B cell (primary cell): ENCODE measurements at regions not wholly inside any gene's neighbourhood (a gene's known extent, or its start where the extent isn't known, plus 50 kb on each side); places are given as distances from the start of the nearest gene placed in this dataset.

Source experiments
- ATAC-seq: fragments of 200-7000 bp; cut with Tn5 transposase; one replicate; pipeline ENCODE4 v1.10.0; 2021; ENCODE audit warnings: low read depth, mild to moderate bottlenecking, moderate number of reproducible peaks, moderate library complexity
- CTCF ChIA-PET: fragments of 350-600 bp; sonication (Branson Sonifier 250); formaldehyde crosslinking; loops from one replicate; lab custom pipeline; 2021; ENCODE audit warnings: antibody characterized with exemption, inconsistent platforms; lab: Charles Lee
- POLR2A ChIA-PET: fragments of 350-600 bp; sonication (Branson Sonifier 250); formaldehyde crosslinking; loops from one replicate; lab custom pipeline; 2021; ENCODE audit warnings: antibody characterized with exemption; lab: Charles Lee
- DNase-seq: peaks from one replicate; pipeline ENCODE4 v3.0.0; 2013
- H2AFZ ChIP-seq: 2 replicates; pipeline ENCODE4 v1.6.1; 2012; ENCODE audit warnings: mild to moderate bottlenecking, low read depth, low read length; ENCODE audit not compliant: insufficient read depth, poor library complexity, severe bottlenecking
- H3K27ac ChIP-seq, 2 donors: 1 replicate in 1 of 2; 2 replicates in 1 of 2; pipeline ENCODE4 v1.5.1; 2012 to 2013; ENCODE audit warnings: low read length in 2 of 2, mild to moderate bottlenecking in 2 of 2, moderate library complexity in 1 of 2
- H3K27me3 ChIP-seq, 4 experiments: fragments of 200-600 bp in 1 of 4; sonication (generic) in 1 of 4; replicated peaks in 1 of 4; 1 replicate in 2 of 4; 2 replicates in 2 of 4; pipeline versions ENCODE4 v1.6.1 to v1.7.0; 2013 to 2016; ENCODE audit warnings: low read length in 3 of 4, mild to moderate bottlenecking in 2 of 4, mixed read lengths in 1 of 4, moderate library complexity in 1 of 4; ENCODE audit not compliant: insufficient read depth in 4 of 4, control insufficient read depth in 3 of 4; ENCODE audit errors: control extremely low read depth in 1 of 4
- H3K36me3 ChIP-seq, 2 experiments: replicated peaks in 1 of 2; 1 replicate in 1 of 2; 2 replicates in 1 of 2; pipeline versions ENCODE4 v1.6.1 to v1.7.1; 2013; ENCODE audit warnings: low read length in 1 of 2; ENCODE audit not compliant: insufficient read depth in 2 of 2, control insufficient read depth in 1 of 2; ENCODE audit errors: control extremely low read depth in 1 of 2, extremely low read depth in 1 of 2
- H3K4me1 ChIP-seq, 2 donors: fragments of 200-600 bp in 1 of 2; sonication (generic) in 1 of 2; 1 replicate in 1 of 2; 2 replicates in 1 of 2; pipeline versions ENCODE4 v1.5.1 to v1.6.1; 2013 to 2017; ENCODE audit warnings: low read length in 2 of 2; ENCODE audit not compliant: control insufficient read depth in 2 of 2, insufficient read depth in 2 of 2
- H3K4me2 ChIP-seq: replicated peaks from 2 replicates; pipeline ENCODE3; 2012; ENCODE audit warnings: mild to moderate bottlenecking, low read depth, low read length; ENCODE audit not compliant: poor library complexity, severe bottlenecking
- H3K4me3 ChIP-seq, 5 experiments: fragments of 200-600 bp in 1 of 5; sonication (generic) in 1 of 5; 1 replicate in 3 of 5; 2 replicates in 2 of 5; pipeline versions ENCODE4 v1.5.1 to v1.7.0; 2011 to 2016; ENCODE audit warnings: low read length in 4 of 5, mild to moderate bottlenecking in 4 of 5, low read depth in 2 of 5, control low read depth in 1 of 5, moderate library complexity in 1 of 5; ENCODE audit not compliant: insufficient read depth in 1 of 5; ENCODE audit errors: control extremely low read depth in 1 of 5, extremely low read depth in 1 of 5
- H3K79me2 ChIP-seq: fragments of 200-600 bp; sonication (generic); one replicate; pipeline ENCODE4 v1.6.0; 2016; ENCODE audit warnings: low read length; ENCODE audit not compliant: control insufficient read depth, insufficient read depth
- H3K9ac ChIP-seq: fragments of 200-600 bp; sonication (generic); 2 replicates; pipeline ENCODE4 v1.6.1; 2017; ENCODE audit warnings: mild to moderate bottlenecking, low read length, moderate library complexity
- H3K9me3 ChIP-seq, 3 donors: one replicate each; pipeline versions ENCODE4 v1.6.1 to v1.7.1; 2013; ENCODE audit warnings: low read length in 2 of 3; ENCODE audit not compliant: control insufficient read depth in 2 of 3, insufficient read depth in 1 of 3; ENCODE audit errors: control extremely low read depth in 1 of 3
- H4K20me1 ChIP-seq: 2 replicates; pipeline ENCODE4 v1.6.0; 2012; ENCODE audit warnings: mild to moderate bottlenecking, low read length; ENCODE audit not compliant: insufficient read depth, control insufficient read depth, poor library complexity, severe bottlenecking
- H3K27ac Mint-ChIP-seq: one replicate; pipeline ENCODE4 v1.8.0; 2021; ENCODE audit warnings: mixed read lengths
- H3K27me3 Mint-ChIP-seq: one replicate; pipeline ENCODE4 v1.8.0; 2021; ENCODE audit warnings: mixed read lengths
- H3K4me1 Mint-ChIP-seq: one replicate; pipeline ENCODE4 v1.8.0; 2021; ENCODE audit warnings: mixed read lengths
- H3K4me3 Mint-ChIP-seq: one replicate; pipeline ENCODE4 v1.8.0; 2021; ENCODE audit warnings: mixed read lengths
- H3K9me3 Mint-ChIP-seq: one replicate; pipeline ENCODE4 v1.8.0; 2022; ENCODE audit warnings: mixed read lengths; ENCODE audit not compliant: insufficient read depth
- EZH2 ChIP-seq: IDR thresholded peaks from 2 replicates; pipeline ENCODE4 v1.6.1; 2012; ENCODE audit warnings: borderline replicate concordance, low read depth, mild to moderate bottlenecking, moderate library complexity, low read length; ENCODE audit not compliant: insufficient read depth, poor library complexity, severe bottlenecking
- WGBS: methylation state at CpG from one replicate; pipeline ENCODE4 v1.1.5; 2013; ENCODE audit warnings: missing lambda C conversion rate; ENCODE audit not compliant: insufficient coverage; 5-methylcytosine and 5-hydroxymethylcytosine counted together
- intact Hi-C: fragments of 100-400 bp; cut with micrococcal nuclease; formaldehyde crosslinking; loops from one replicate; pipeline ENCODE4 v1.10.0; 2022
- TF ChIP-seq, protein P1 (sequence below): fragments of 200-600 bp; IDR thresholded peaks from one replicate; pipeline ENCODE4 v1.8.0; 2022; ENCODE audit warnings: antibody characterized with exemption, mild to moderate bottlenecking

DNA sequence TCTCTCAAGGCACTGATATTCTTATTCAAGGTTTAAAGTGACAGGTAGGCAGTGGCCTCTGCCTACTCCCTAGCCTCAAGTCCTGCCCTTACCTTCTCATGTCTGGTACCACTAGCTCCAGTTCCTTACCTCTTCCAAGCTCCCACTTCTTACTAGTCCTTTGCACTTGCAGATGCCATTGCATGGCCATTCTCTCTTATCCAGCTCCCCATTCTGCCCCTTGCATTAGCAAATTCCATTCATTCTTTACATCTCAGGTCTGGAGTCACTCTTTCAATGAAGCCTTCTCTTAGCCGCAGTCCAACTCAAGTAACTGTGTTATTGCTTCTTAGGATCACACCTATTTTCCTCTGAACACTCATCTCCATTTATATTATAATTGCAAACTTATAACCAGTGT, 807.1 kb downstream of the EDEM1 start:
- ATAC-seq (no peak), DNase-seq (no peak)
- H3K4me1 ChIP-seq: no peaks in the 10 kb centered on the region
- H3K4me3 ChIP-seq: no peak overlapping the region
- H3K9me3 ChIP-seq: peaks cover 0 to 1% (median 0%) of the 10 kb centered on the region in 3 donors
- intact Hi-C loops: no loop called here
- no peak overlapping the region for H3K27ac ChIP-seq
- no CpG with 5 or more reads among the region's 1 CpG for WGBS
- no peak overlapping the region for H3K9ac ChIP-seq
- no peak overlapping the region for H3K4me2 ChIP-seq
- Mint-ChIP-seq H3K9me3 (peaks cover 4% of the 10 kb centered on the region), H3K4me3 (no peak overlapping the region), H3K27ac (no peak overlapping the region), H3K4me1 (no peaks in the 10 kb centered on the region), H3K27me3 (no peaks in the 10 kb centered on the region)
- TF ChIP-seq, protein P1, sequence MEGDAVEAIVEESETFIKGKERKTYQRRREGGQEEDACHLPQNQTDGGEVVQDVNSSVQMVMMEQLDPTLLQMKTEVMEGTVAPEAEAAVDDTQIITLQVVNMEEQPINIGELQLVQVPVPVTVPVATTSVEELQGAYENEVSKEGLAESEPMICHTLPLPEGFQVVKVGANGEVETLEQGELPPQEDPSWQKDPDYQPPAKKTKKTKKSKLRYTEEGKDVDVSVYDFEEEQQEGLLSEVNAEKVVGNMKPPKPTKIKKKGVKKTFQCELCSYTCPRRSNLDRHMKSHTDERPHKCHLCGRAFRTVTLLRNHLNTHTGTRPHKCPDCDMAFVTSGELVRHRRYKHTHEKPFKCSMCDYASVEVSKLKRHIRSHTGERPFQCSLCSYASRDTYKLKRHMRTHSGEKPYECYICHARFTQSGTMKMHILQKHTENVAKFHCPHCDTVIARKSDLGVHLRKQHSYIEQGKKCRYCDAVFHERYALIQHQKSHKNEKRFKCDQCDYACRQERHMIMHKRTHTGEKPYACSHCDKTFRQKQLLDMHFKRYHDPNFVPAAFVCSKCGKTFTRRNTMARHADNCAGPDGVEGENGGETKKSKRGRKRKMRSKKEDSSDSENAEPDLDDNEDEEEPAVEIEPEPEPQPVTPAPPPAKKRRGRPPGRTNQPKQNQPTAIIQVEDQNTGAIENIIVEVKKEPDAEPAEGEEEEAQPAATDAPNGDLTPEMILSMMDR: no peak
- no peak for TF ChIP-seq EZH2
- no peaks in the 10 kb centered on the region for H3K79me2 ChIP-seq
- POLR2A ChIA-PET: no interaction called here
- no peaks in the 10 kb centered on the region for H4K20me1 ChIP-seq
- H2AFZ ChIP-seq: no peak overlapping the region
- CTCF ChIA-PET: no interaction called here
- H3K27me3 ChIP-seq: no peaks in the 10 kb centered on the region
- no peaks in the 10 kb centered on the region for H3K36me3 ChIP-seq

DNA sequence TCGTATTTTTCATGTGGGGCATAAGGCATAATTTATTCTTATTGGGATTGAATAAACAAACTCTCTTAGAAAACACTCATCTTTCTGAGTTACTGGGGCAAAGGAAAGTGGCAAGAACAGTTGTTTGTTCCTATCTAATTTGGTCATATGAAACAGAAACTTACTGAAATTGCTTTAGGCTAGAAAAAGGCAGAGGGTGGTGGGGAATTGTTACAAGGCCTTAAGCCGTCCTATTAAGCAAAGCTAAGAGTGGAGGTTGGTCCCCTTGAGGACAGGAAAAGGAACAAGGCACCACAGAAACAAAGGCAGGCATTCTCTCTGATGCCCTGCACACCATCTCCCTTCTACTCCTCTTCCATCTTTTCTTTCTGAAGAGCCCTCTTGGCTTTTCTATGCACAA, 830.9 kb downstream of the EDEM1 start:
- Mint-ChIP-seq H3K4me1 (no peaks in the 10 kb centered on the region), H3K4me3 (no peak overlapping the region), H3K9me3 (peaks cover 6% of the 10 kb centered on the region), H3K27me3 (no peaks in the 10 kb centered on the region), H3K27ac (no peak overlapping the region)
- Histone ChIP-seq H3K9me3 (peaks cover 0 to 4% (median 0%) of the 10 kb centered on the region in 3 donors), H2AFZ (no peak overlapping the region), H4K20me1 (no peaks in the 10 kb centered on the region), H3K27ac (no peak overlapping the region), H3K4me3 (no peak overlapping the region), H3K79me2 (no peaks in the 10 kb centered on the region), H3K9ac (no peak overlapping the region), H3K36me3 (no peaks in the 10 kb centered on the region), H3K4me2 (no peak overlapping the region), H3K4me1 (no peaks in the 10 kb centered on the region), H3K27me3 (no peaks in the 10 kb centered on the region)
- WGBS: no CpG with 5 or more reads among the region's 2 CpGs
- no peak for TF ChIP-seq EZH2
- TF ChIP-seq, protein P1: no peak
- intact Hi-C loops: no loop called here
- DNase-seq (no peak), ATAC-seq (no peak)
- CTCF ChIA-PET: no interaction called here
- POLR2A ChIA-PET: no interaction called here
